ENCODE measurements at regions not wholly inside any gene's neighbourhood (a gene's known extent, or its start where the extent isn't known, plus 50 kb on each side); places are given as distances from the start of the nearest gene placed in this dataset.

- Histone ChIP-seq H3K27ac (ENCODE audit: low read depth in 1 of 2, low read length in 2 of 2) (no peak overlapping the region), H3K4me1 (ENCODE audit: insufficient read depth, low read length) (no peaks in the 10 kb centered on the region), H3K27me3 (ENCODE audit: control insufficient read depth in 1 of 2, insufficient read depth in 2 of 2, low read length in 2 of 2) (no peaks in the 10 kb centered on the region), H3K4me3 (ENCODE audit: low read length) (no peak overlapping the region), H3K36me3 (ENCODE audit: insufficient read depth, low read length) (no peaks in the 10 kb centered on the region), H3K9me3 (ENCODE audit: control insufficient read depth in 1 of 2, insufficient read depth in 1 of 2, low read length in 2 of 2) (peaks cover 0 to 5% of the 10 kb centered on the region in 2 experiments)
- H3K4me3 Mint-ChIP-seq = no peak overlapping the region
- peaks cover 5% of the 10 kb centered on the region for H3K9me3 Mint-ChIP-seq
- no peak overlapping the region for H3K27ac Mint-ChIP-seq
- ATAC-seq (ENCODE audit: poor library complexity) = no peak
- POLR2A ChIA-PET = no interaction called here
- H3K27me3 Mint-ChIP-seq = peaks cover 2% of the 10 kb centered on the region
- no peak for DNase-seq
- TF ChIP-seq CTCF (IDR thresholded peaks at IDR 0.05) = no peak
- no peaks in the 10 kb centered on the region for H3K4me1 Mint-ChIP-seq (ENCODE audit: low read depth)
- H3K36me3 Mint-ChIP-seq (ENCODE audit: low read depth) = no peaks in the 10 kb centered on the region
- CTCF ChIA-PET = no interaction called here
- intact Hi-C loops (cut with DNase I, micrococcal nuclease) = no loop called here
These were observed 121.8 kb upstream of the SPAG17 start for GRCh38 chr1:118306851-118307250.

GRCh38 chr1:118304722-118305359, 119.8 kb upstream of the SPAG17 start:
- Mint-ChIP-seq H3K27me3 (no peaks in the 10 kb centered on the region), H3K9me3 (peaks cover 5% of the 10 kb centered on the region), H3K27ac (no peak overlapping the region), H3K4me1 (ENCODE audit: low read depth) (no peaks in the 10 kb centered on the region), H3K4me3 (no peak overlapping the region), H3K36me3 (ENCODE audit: low read depth) (no peaks in the 10 kb centered on the region)
- H3K9me3 ChIP-seq (ENCODE audit: control insufficient read depth in 1 of 2, insufficient read depth in 1 of 2, low read length in 2 of 2) = peaks cover 0 to 5% of the 10 kb centered on the region in 2 experiments
- ChIA-PET CTCF (no interaction called here), POLR2A (no interaction called here)
- no peaks in the 10 kb centered on the region for H3K36me3 ChIP-seq (ENCODE audit: insufficient read depth, low read length)
- H3K4me1 ChIP-seq (ENCODE audit: insufficient read depth, low read length) = no peaks in the 10 kb centered on the region
- H3K27ac ChIP-seq (ENCODE audit: low read depth in 1 of 2, low read length in 2 of 2) = no peak overlapping the region
- intact Hi-C loops (cut with DNase I, micrococcal nuclease) = no loop called here
- ATAC-seq (ENCODE audit: poor library complexity) (no peak), DNase-seq (no peak)
- no peak for TF ChIP-seq CTCF (IDR thresholded peaks at IDR 0.05)
- H3K4me3 ChIP-seq (ENCODE audit: low read length) = no peak overlapping the region
- no peaks in the 10 kb centered on the region for H3K27me3 ChIP-seq (ENCODE audit: control insufficient read depth in 1 of 2, insufficient read depth in 2 of 2, low read length in 2 of 2)

- no peaks in the 10 kb centered on the region for H3K4me1 ChIP-seq (ENCODE audit: insufficient read depth, low read length)
These were observed 118.5 kb upstream of the SPAG17 start for GRCh38 chr1:118303534-118303933.

More at GRCh38 chr1:118303534-118303933, 118.5 kb upstream of the SPAG17 start:
- POLR2A ChIA-PET = no interaction called here
- Histone ChIP-seq H3K36me3 (ENCODE audit: insufficient read depth, low read length) (no peaks in the 10 kb centered on the region), H3K4me3 (ENCODE audit: low read length) (no peak overlapping the region), H3K27me3 (ENCODE audit: control insufficient read depth in 1 of 2, insufficient read depth in 2 of 2, low read length in 2 of 2) (no peaks in the 10 kb centered on the region), H3K27ac (ENCODE audit: low read depth in 1 of 2, low read length in 2 of 2) (no peak overlapping the region), H3K9me3 (ENCODE audit: control insufficient read depth in 1 of 2, insufficient read depth in 1 of 2, low read length in 2 of 2) (no peaks in the 10 kb centered on the region)
- H3K4me3 Mint-ChIP-seq = no peak overlapping the region
- H3K36me3 Mint-ChIP-seq (ENCODE audit: low read depth) = no peaks in the 10 kb centered on the region
- intact Hi-C loops (cut with DNase I, micrococcal nuclease) = no loop called here
- no peaks in the 10 kb centered on the region for H3K27me3 Mint-ChIP-seq
- DNase-seq (no peak), ATAC-seq (ENCODE audit: poor library complexity) (no peak)
- peaks cover 5% of the 10 kb centered on the region for H3K9me3 Mint-ChIP-seq
- no peak overlapping the region for H3K27ac Mint-ChIP-seq
- H3K4me1 Mint-ChIP-seq (ENCODE audit: low read depth) = no peaks in the 10 kb centered on the region
- CTCF ChIA-PET = no interaction called here
- no peak for TF ChIP-seq CTCF (IDR thresholded peaks at IDR 0.05)
